ENCODE measurements at regions not wholly inside any gene's neighbourhood (a gene's known extent, or its start where the extent isn't known, plus 50 kb on each side); places are given as distances from the start of the nearest gene placed in this dataset.

- no peak for TF ChIP-seq KLF15 (CRISPR knock-in tag; IDR thresholded peaks at IDR 0.05; ENCODE audit: borderline replicate concordance)
- TF ChIP-seq ZNF790 (CRISPR knock-in tag; IDR thresholded peaks at IDR 0.05; ENCODE audit: borderline replicate concordance) = no peak
- no peak for TF ChIP-seq NFE2L1 (CRISPR knock-in tag; IDR thresholded peaks at IDR 0.05; ENCODE audit: borderline replicate concordance)
- TF ChIP-seq AKNA (CRISPR knock-in tag; IDR thresholded peaks at IDR 0.05; ENCODE audit: borderline replicate concordance) = no peak
- TF ChIP-seq RAD21 (CRISPR knock-in tag; IDR thresholded peaks at IDR 0.05) = no peak
- no peak for TF ChIP-seq ZNF839 (CRISPR knock-in tag; IDR thresholded peaks at IDR 0.05; ENCODE audit: borderline replicate concordance)
- no peak for TF ChIP-seq TGIF2 (CRISPR knock-in tag; IDR thresholded peaks at IDR 0.05)
- no peak for TF ChIP-seq NFAT5 (CRISPR knock-in tag; IDR thresholded peaks at IDR 0.05)
- TF ChIP-seq ZNF510 (CRISPR knock-in tag; IDR thresholded peaks at IDR 0.05; ENCODE audit: low read depth) = no peak
- peak; percentile 86 for TF ChIP-seq NR2F2 (IDR thresholded peaks at IDR 0.05; ENCODE audit: borderline replicate concordance, low read depth)
- no peak for TF ChIP-seq MTA1 (CRISPR knock-in tag; IDR thresholded peaks at IDR 0.05; ENCODE audit: borderline replicate concordance)
- no peak for TF ChIP-seq ZNF232 (CRISPR knock-in tag; IDR thresholded peaks at IDR 0.05; ENCODE audit: borderline replicate concordance)
- TF ChIP-seq, protein P1, sequence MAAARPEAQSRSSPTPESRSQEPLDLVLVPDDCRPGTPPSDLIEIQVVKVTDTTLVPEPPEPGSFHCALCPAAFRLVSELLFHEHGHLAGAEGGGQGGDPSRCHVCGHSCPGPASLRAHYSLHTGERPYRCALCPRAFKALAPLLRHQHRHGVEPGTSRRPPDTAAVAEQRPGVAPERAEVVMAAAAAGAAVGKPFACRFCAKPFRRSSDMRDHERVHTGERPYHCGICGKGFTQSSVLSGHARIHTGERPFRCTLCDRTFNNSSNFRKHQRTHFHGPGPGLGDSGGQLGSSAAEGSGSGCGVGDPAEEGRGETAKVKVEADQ (CRISPR knock-in tag; IDR thresholded peaks at IDR 0.05; ENCODE audit: borderline replicate concordance) = no peak
- TF ChIP-seq, protein P2, sequence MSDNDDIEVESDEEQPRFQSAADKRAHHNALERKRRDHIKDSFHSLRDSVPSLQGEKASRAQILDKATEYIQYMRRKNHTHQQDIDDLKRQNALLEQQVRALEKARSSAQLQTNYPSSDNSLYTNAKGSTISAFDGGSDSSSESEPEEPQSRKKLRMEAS (IDR thresholded peaks at IDR 0.05) = peak; percentile 39
- no peak for TF ChIP-seq RFXANK (CRISPR knock-in tag; IDR thresholded peaks at IDR 0.05)
- no peak for TF ChIP-seq SNAPC5 (CRISPR knock-in tag; IDR thresholded peaks at IDR 0.05; ENCODE audit: borderline replicate concordance)
These were observed 1178.9 kb downstream of the FLRT2 start (continued) for GRCh38 chr14:86708846-86709339.
